WTC11 (cell line): ENCODE measurements at regions not wholly inside any gene's neighbourhood (a gene's known extent, or its start where the extent isn't known, plus 50 kb on each side); places are given as distances from the start of the nearest gene placed in this dataset.

Experiments
- ATAC-seq: fragments of 200-7000 bp; cut with Tn5 transposase; 2 replicates; pipeline ENCODE4 v1.10.0; 2021; ENCODE audit warnings: mild to moderate bottlenecking, moderate library complexity
- CTCF ChIA-PET: fragments of 300-600 bp; sonication (Branson Sonifier 250); formaldehyde crosslinking; loops from one replicate; lab custom pipeline; 2021; ENCODE audit warnings: antibody characterized with exemption; lab: Charles Lee
- POLR2A ChIA-PET: fragments of 350-600 bp; sonication (Branson Sonifier 250); formaldehyde crosslinking; loops from one replicate; lab custom pipeline; 2021; ENCODE audit warnings: antibody characterized with exemption; lab: Charles Lee
- DNase-seq: peaks from one replicate; pipeline ENCODE4 v3.0.0; 2021; ENCODE audit warnings: low spot score
- H3K27ac Mint-ChIP-seq: 2 replicates; pipeline ENCODE4 v1.8.0; 2021; ENCODE audit warnings: mixed read lengths
- H3K27me3 Mint-ChIP-seq: 2 replicates; pipeline ENCODE4 v1.8.0; 2021; ENCODE audit warnings: low read depth, mild to moderate bottlenecking, moderate library complexity, mixed read lengths
- H3K36me3 Mint-ChIP-seq: 2 replicates; pipeline ENCODE4 v1.8.0; 2021; ENCODE audit warnings: mixed read lengths
- H3K4me1 Mint-ChIP-seq: 2 replicates; pipeline ENCODE4 v1.8.0; 2022; ENCODE audit warnings: mixed read lengths
- H3K4me3 Mint-ChIP-seq: 2 replicates; pipeline ENCODE4 v1.8.0; 2021; ENCODE audit warnings: mild to moderate bottlenecking, moderate library complexity, mixed read lengths
- H3K9me3 Mint-ChIP-seq: 2 replicates; pipeline ENCODE4 v1.8.0; 2021; ENCODE audit warnings: mixed read lengths
- CREM ChIP-seq: sonication (generic); formaldehyde crosslinking; IDR thresholded peaks from 2 replicates; pipeline ENCODE4 v1.8.1; 2022; ENCODE audit warnings: mild to moderate bottlenecking, missing genetic modification reagents, moderate library complexity
- ELF4 ChIP-seq: sonication (generic); formaldehyde crosslinking; IDR thresholded peaks from 2 replicates; pipeline ENCODE4 v1.8.1; 2022; ENCODE audit warnings: low read depth, mild to moderate bottlenecking, moderate library complexity, missing genetic modification reagents
- FOXK1 ChIP-seq: sonication (generic); formaldehyde crosslinking; IDR thresholded peaks from 2 replicates; pipeline ENCODE4 v1.8.0; 2022; ENCODE audit warnings: mild to moderate bottlenecking, moderate library complexity, missing genetic modification reagents
- JAZF1 ChIP-seq: fragments of 250-450 bp; sonication (Bioruptor Pico); IDR thresholded peaks from 2 replicates; pipeline ENCODE4 v1.9.0; 2021; ENCODE audit warnings: moderate library complexity, mild to moderate bottlenecking, inconsistent platforms
- NR1H2 ChIP-seq: sonication (generic); formaldehyde crosslinking; IDR thresholded peaks from 2 replicates; pipeline ENCODE4 v1.9.0; 2021; ENCODE audit warnings: mild to moderate bottlenecking, moderate library complexity, missing genetic modification reagents
- NR2C2 ChIP-seq: sonication (generic); formaldehyde crosslinking; IDR thresholded peaks from 2 replicates; pipeline ENCODE4 v1.8.0; 2022; ENCODE audit warnings: mild to moderate bottlenecking, missing genetic modification reagents
- NR3C1 ChIP-seq: sonication (generic); formaldehyde crosslinking; conservative IDR thresholded peaks from 2 replicates; pipeline ENCODE4 v1.8.1; 2023; ENCODE audit warnings: low read depth, mild to moderate bottlenecking, missing genetic modification reagents
- OVOL2 ChIP-seq: fragments of 250-450 bp; sonication (Bioruptor Pico); IDR thresholded peaks from 2 replicates; pipeline ENCODE4 v1.9.0; 2021; ENCODE audit warnings: mild to moderate bottlenecking, borderline replicate concordance
- SMAD4 ChIP-seq: sonication (generic); formaldehyde crosslinking; IDR thresholded peaks from 2 replicates; pipeline ENCODE4 v1.8.0; 2022; ENCODE audit warnings: mild to moderate bottlenecking, missing genetic modification reagents
- TCF7 ChIP-seq: sonication (generic); formaldehyde crosslinking; IDR thresholded peaks from 2 replicates; pipeline ENCODE4 v1.8.0; 2022; ENCODE audit warnings: mild to moderate bottlenecking, low read depth, missing genetic modification reagents, moderate library complexity
- ZNF416 ChIP-seq: fragments of 250-450 bp; sonication (Bioruptor Pico); IDR thresholded peaks from 2 replicates; pipeline ENCODE4 v1.9.0; 2021; ENCODE audit warnings: mild to moderate bottlenecking, inconsistent platforms
- TF ChIP-seq, protein P1 (sequence below): sonication (generic); formaldehyde crosslinking; conservative IDR thresholded peaks from 2 replicates; pipeline ENCODE4 v1.8.1; 2023; ENCODE audit warnings: mild to moderate bottlenecking, low read depth, missing genetic modification reagents, moderate library complexity
- TF ChIP-seq, protein P2 (sequence below): fragments of 200-600 bp; IDR thresholded peaks from 2 replicates; pipeline ENCODE4 v1.8.0; 2022; ENCODE audit warnings: antibody characterized with exemption
- TF ChIP-seq, protein P3 (sequence below): fragments of 250-450 bp; sonication (Bioruptor Pico); IDR thresholded peaks from 2 replicates; pipeline ENCODE4 v1.8.0; 2021; ENCODE audit warnings: mild to moderate bottlenecking
- TF ChIP-seq, protein P4 (sequence below): sonication (generic); formaldehyde crosslinking; IDR thresholded peaks from 2 replicates; pipeline ENCODE4 v1.8.1; 2023; ENCODE audit warnings: mild to moderate bottlenecking, missing genetic modification reagents, borderline replicate concordance
- TF ChIP-seq, protein P5 (sequence below): fragments of 250-450 bp; sonication (Bioruptor Pico); IDR thresholded peaks from 2 replicates; pipeline ENCODE4 v2.1.2; 2022; ENCODE audit warnings: mild to moderate bottlenecking, moderate library complexity
- TF ChIP-seq, protein P6 (sequence below): sonication (generic); formaldehyde crosslinking; IDR thresholded peaks from 2 replicates; pipeline ENCODE4 v1.8.0; 2022; ENCODE audit warnings: mild to moderate bottlenecking, missing genetic modification reagents

DNA sequence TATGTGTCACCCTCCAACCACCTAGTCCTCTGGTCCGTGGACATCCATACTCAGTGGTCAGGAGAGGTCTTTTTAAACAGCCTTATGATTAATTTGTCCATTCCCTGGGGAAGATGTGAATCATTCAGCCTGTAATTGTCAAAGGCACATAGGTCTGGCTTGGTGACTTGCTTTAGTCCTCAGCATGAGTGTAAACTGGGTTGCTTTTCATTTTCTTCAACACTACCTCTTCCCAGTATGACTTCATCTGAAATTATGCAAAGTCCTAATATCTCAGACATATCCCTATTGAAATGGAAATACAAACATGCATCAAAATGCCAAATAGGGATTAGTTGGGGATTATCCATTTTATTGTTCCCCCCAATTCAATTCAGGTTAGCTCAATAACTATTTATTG is 208.3 kb upstream of the AMOT start:
- H3K9me3 Mint-ChIP-seq: no peaks in the 10 kb centered on the region
- H3K4me1 Mint-ChIP-seq: no peaks in the 10 kb centered on the region
- CTCF ChIA-PET: no interaction called here
- H3K27me3 Mint-ChIP-seq: no peaks in the 10 kb centered on the region; the same call in none of the 2 replicates
- no peaks in the 10 kb centered on the region for H3K36me3 Mint-ChIP-seq
- DNase-seq: no peak
- POLR2A ChIA-PET: no interaction called here
- ATAC-seq: no peak
- TF ChIP-seq, protein P1, sequence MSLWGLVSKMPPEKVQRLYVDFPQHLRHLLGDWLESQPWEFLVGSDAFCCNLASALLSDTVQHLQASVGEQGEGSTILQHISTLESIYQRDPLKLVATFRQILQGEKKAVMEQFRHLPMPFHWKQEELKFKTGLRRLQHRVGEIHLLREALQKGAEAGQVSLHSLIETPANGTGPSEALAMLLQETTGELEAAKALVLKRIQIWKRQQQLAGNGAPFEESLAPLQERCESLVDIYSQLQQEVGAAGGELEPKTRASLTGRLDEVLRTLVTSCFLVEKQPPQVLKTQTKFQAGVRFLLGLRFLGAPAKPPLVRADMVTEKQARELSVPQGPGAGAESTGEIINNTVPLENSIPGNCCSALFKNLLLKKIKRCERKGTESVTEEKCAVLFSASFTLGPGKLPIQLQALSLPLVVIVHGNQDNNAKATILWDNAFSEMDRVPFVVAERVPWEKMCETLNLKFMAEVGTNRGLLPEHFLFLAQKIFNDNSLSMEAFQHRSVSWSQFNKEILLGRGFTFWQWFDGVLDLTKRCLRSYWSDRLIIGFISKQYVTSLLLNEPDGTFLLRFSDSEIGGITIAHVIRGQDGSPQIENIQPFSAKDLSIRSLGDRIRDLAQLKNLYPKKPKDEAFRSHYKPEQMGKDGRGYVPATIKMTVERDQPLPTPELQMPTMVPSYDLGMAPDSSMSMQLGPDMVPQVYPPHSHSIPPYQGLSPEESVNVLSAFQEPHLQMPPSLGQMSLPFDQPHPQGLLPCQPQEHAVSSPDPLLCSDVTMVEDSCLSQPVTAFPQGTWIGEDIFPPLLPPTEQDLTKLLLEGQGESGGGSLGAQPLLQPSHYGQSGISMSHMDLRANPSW (CRISPR knock-in tag): no peak
- TF ChIP-seq, protein P2, sequence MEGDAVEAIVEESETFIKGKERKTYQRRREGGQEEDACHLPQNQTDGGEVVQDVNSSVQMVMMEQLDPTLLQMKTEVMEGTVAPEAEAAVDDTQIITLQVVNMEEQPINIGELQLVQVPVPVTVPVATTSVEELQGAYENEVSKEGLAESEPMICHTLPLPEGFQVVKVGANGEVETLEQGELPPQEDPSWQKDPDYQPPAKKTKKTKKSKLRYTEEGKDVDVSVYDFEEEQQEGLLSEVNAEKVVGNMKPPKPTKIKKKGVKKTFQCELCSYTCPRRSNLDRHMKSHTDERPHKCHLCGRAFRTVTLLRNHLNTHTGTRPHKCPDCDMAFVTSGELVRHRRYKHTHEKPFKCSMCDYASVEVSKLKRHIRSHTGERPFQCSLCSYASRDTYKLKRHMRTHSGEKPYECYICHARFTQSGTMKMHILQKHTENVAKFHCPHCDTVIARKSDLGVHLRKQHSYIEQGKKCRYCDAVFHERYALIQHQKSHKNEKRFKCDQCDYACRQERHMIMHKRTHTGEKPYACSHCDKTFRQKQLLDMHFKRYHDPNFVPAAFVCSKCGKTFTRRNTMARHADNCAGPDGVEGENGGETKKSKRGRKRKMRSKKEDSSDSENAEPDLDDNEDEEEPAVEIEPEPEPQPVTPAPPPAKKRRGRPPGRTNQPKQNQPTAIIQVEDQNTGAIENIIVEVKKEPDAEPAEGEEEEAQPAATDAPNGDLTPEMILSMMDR: no peak
- TF ChIP-seq NR1H2 (CRISPR knock-in tag) (no peak), OVOL2 (CRISPR knock-in tag) (no peak), NR3C1 (no peak), ELF4 (CRISPR knock-in tag) (no peak), TCF7 (no peak), CREM (CRISPR knock-in tag) (no peak), FOXK1 (no peak), JAZF1 (no peak)
- TF ChIP-seq, protein P3, sequence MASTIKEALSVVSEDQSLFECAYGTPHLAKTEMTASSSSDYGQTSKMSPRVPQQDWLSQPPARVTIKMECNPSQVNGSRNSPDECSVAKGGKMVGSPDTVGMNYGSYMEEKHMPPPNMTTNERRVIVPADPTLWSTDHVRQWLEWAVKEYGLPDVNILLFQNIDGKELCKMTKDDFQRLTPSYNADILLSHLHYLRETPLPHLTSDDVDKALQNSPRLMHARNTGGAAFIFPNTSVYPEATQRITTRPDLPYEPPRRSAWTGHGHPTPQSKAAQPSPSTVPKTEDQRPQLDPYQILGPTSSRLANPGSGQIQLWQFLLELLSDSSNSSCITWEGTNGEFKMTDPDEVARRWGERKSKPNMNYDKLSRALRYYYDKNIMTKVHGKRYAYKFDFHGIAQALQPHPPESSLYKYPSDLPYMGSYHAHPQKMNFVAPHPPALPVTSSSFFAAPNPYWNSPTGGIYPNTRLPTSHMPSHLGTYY: no peak
- TF ChIP-seq, protein P4, sequence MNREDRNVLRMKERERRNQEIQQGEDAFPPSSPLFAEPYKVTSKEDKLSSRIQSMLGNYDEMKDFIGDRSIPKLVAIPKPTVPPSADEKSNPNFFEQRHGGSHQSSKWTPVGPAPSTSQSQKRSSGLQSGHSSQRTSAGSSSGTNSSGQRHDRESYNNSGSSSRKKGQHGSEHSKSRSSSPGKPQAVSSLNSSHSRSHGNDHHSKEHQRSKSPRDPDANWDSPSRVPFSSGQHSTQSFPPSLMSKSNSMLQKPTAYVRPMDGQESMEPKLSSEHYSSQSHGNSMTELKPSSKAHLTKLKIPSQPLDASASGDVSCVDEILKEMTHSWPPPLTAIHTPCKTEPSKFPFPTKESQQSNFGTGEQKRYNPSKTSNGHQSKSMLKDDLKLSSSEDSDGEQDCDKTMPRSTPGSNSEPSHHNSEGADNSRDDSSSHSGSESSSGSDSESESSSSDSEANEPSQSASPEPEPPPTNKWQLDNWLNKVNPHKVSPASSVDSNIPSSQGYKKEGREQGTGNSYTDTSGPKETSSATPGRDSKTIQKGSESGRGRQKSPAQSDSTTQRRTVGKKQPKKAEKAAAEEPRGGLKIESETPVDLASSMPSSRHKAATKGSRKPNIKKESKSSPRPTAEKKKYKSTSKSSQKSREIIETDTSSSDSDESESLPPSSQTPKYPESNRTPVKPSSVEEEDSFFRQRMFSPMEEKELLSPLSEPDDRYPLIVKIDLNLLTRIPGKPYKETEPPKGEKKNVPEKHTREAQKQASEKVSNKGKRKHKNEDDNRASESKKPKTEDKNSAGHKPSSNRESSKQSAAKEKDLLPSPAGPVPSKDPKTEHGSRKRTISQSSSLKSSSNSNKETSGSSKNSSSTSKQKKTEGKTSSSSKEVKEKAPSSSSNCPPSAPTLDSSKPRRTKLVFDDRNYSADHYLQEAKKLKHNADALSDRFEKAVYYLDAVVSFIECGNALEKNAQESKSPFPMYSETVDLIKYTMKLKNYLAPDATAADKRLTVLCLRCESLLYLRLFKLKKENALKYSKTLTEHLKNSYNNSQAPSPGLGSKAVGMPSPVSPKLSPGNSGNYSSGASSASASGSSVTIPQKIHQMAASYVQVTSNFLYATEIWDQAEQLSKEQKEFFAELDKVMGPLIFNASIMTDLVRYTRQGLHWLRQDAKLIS: no peak
- TF ChIP-seq, protein P5, sequence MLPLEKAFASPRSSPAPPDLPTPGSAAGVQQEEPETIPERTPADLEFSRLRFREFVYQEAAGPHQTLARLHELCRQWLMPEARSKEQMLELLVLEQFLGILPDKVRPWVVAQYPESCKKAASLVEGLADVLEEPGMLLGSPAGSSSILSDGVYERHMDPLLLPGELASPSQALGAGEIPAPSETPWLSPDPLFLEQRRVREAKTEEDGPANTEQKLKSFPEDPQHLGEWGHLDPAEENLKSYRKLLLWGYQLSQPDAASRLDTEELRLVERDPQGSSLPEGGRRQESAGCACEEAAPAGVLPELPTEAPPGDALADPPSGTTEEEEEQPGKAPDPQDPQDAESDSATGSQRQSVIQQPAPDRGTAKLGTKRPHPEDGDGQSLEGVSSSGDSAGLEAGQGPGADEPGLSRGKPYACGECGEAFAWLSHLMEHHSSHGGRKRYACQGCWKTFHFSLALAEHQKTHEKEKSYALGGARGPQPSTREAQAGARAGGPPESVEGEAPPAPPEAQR: no peak
- TF ChIP-seq, protein P6, sequence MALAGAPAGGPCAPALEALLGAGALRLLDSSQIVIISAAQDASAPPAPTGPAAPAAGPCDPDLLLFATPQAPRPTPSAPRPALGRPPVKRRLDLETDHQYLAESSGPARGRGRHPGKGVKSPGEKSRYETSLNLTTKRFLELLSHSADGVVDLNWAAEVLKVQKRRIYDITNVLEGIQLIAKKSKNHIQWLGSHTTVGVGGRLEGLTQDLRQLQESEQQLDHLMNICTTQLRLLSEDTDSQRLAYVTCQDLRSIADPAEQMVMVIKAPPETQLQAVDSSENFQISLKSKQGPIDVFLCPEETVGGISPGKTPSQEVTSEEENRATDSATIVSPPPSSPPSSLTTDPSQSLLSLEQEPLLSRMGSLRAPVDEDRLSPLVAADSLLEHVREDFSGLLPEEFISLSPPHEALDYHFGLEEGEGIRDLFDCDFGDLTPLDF: no peak
- H3K4me3 Mint-ChIP-seq: no peak overlapping the region
- H3K27ac Mint-ChIP-seq: no peak overlapping the region

DNA sequence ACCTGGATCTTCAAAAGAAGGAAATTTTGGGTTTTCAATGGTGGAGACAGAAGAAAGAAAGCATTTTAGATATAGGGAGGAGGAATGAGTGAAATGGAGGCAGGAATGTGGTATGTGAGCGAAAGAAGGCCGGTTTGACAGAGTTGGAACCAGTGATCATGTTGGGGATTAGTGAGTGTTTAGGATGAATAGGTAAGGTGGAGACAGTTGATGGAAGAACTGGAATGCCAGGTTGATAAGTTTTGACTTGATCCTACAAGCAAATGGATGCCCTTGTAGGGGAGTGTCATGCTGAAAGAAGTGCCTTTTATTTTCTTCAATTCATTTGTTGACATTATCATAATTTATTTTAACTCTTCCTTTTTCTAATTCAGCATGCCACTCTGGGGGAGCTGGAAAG is 207.8 kb upstream of the AMOT start:
- ATAC-seq: no peak
- no peaks in the 10 kb centered on the region for H3K36me3 Mint-ChIP-seq
- no peak for DNase-seq
- H3K27ac Mint-ChIP-seq: no peak overlapping the region
- ChIA-PET POLR2A (no interaction called here), CTCF (no interaction called here)
- H3K27me3 Mint-ChIP-seq: no peaks in the 10 kb centered on the region; the same call in none of the 2 replicates
- H3K4me1 Mint-ChIP-seq: no peaks in the 10 kb centered on the region
- no peak overlapping the region for H3K4me3 Mint-ChIP-seq
- no peaks in the 10 kb centered on the region for H3K9me3 Mint-ChIP-seq
- TF ChIP-seq ZNF416 (CRISPR knock-in tag): no peak
- TF ChIP-seq TCF7: no peak
- TF ChIP-seq, protein P1 (CRISPR knock-in tag): no peak
- no peak for TF ChIP-seq NR2C2 (CRISPR knock-in tag)
- TF ChIP-seq SMAD4 (CRISPR knock-in tag): no peak
